Hematopoietic multipotent progenitor cell treated with erythropoietin and hydrocortisone succinate and interleukin-3 and kit ligand, for 8 days (in vitro differentiated cells): ENCODE measurements at regions not wholly inside any gene's neighbourhood (a gene's known extent, or its start where the extent isn't known, plus 50 kb on each side); places are given as distances from the start of the nearest gene placed in this dataset.
"Not testable (repeated sequence)": the region's sequence is repeated elsewhere in the genome, so short reads cannot be mapped to it uniquely, and the experiment has no call there.

Source experiments
- DNase-seq: peaks from one replicate; pipeline ENCODE4 v3.0.0-alpha.2; 2015

GRCh38 chr3:82595530-82595929 lies 834.1 kb upstream of the GBE1 start:
- no peak for DNase-seq

- DNase-seq = no peak
Observed at GRCh38 chr3:82587174-82587573, 825.7 kb upstream of the GBE1 start.

DNA sequence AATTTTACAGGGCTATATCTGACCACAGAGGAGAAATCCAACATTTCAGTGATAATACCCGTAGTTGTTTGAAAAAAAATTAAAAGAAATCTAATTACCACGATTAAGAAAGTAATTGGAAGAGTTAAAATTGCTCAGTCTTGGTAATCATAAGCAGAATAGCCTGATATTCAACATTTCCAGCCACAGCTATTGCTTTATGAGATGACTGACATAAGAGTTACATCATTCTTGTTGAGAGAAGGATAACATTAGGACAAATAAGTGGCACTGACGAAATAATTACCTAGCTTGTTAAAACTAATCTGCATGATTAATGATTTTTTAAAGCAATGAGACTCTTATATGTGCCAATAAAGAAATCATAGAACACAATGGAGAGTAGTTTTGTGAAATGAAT lies 825.0 kb upstream of the GBE1 start:
- no peak for DNase-seq

GRCh38 chr3:82586002-82586401 lies 824.6 kb upstream of the GBE1 start:
- not testable (repeated sequence) for DNase-seq

DNA sequence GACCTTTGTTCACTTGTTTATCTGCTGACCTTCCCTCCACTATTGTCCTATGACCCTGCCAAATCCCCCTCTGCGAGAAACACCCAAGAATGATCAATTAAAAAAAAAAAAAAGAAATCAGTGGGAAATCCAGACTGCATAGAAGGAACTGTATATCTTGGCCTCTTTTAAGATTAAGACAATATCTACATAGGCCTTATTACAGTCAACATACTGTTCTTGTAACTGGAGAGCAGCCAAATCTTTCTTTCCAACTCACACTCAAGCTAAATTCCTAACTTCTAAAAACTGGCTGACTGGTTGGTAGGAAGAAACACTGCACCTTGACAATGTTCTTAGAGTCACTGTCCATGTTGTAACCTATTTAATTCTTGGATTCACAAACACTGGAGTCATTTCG lies 824.1 kb upstream of the GBE1 start:
- not testable (repeated sequence) for DNase-seq

- DNase-seq = not testable (repeated sequence)
Observed at GRCh38 chr3:82584861-82585260, 823.4 kb upstream of the GBE1 start.

DNA sequence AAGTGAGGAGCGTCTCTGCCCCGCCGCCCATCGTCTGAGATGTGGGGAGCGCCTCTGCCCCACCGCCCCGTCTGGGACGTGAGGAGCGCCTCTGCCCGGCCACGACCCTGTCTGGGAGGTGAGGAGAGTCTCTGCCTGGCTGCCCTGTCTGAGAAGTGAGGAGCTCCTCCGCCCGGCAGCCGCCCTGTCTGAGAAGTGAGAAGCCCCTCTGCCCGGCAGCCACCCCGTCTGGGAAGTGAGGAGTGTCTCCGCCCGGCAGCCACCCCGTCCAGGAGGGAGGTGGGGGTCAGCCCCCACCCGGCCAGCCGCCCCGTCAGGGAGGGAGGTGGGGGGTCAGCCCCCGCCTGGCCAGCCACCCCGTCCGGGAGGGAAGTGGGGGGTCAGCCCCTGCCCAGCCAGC lies 823.0 kb upstream of the GBE1 start:
- DNase-seq = not testable (repeated sequence)

GRCh38 chr3:82581350-82581749 lies 819.9 kb upstream of the GBE1 start:
- DNase-seq = no peak

GRCh38 chr3:82572721-82573120 lies 811.3 kb upstream of the GBE1 start:
- no peak for DNase-seq

GRCh38 chr3:82568776-82569338 lies 807.4 kb upstream of the GBE1 start:
- DNase-seq = no peak

GRCh38 chr3:82567029-82567600 lies 805.7 kb upstream of the GBE1 start:
- no peak for DNase-seq

DNA sequence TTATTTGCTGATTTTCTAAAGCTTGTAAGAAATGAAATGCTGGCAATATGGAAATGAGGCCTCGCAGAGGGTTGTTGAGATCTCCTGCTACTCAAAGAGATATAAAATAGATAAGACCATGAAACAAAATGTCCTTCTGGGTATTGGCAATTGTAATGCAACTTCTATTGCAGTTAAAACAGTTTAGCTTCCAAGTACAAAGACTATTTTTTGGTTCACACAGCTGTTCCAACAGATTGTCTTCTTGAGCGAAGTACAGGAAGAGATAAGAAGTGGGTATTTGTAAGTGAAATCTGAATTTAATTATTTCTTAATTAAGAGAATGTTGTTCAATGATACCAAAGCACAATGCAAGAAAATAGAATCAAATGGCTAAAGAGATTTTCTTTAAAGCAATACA lies 801.5 kb upstream of the GBE1 start:
- DNase-seq = no peak

- no peak for DNase-seq
Observed at GRCh38 chr3:82561784-82562183, 800.3 kb upstream of the GBE1 start.

DNA sequence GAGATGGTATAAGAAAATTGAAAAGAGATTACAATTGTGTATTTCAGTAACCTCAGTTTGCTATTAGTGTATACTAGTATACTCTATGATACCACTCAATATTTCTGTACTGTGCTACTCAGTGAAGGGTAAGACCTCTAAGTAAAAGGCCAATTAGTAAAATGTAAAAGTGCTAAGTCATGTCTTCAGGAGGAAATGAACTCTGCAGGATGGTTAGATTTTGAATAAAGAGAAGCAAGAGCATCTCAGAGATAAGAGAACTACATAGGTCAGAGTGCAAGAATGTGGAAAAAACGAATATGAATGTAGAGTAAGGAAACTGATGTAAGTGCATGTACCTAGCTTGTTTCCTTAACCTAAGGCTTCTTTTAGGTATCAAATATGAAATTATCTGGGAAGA lies 796.6 kb upstream of the GBE1 start:
- DNase-seq = no peak

GRCh38 chr3:82556113-82556512 lies 794.7 kb upstream of the GBE1 start:
- no peak for DNase-seq

DNA sequence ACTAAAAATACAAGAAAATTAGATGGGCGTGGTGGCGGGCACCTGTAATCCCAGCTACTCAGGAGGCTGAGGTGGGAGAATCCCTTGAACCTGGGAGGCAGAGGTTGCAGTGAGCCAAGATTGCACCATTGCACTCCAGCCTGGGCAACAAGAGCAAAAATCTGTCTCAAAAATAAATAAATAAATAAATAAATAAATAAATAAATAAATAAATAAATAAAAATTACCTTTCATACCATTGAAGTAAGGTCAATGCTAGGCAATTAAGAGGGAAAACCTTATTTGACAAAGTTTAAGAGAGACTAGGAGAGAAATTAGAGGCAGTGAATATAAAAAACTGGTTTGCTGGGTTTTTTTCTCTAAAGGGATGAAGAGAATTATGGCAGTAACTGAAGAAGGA lies 781.1 kb upstream of the GBE1 start:
- DNase-seq = not testable (repeated sequence)

DNA sequence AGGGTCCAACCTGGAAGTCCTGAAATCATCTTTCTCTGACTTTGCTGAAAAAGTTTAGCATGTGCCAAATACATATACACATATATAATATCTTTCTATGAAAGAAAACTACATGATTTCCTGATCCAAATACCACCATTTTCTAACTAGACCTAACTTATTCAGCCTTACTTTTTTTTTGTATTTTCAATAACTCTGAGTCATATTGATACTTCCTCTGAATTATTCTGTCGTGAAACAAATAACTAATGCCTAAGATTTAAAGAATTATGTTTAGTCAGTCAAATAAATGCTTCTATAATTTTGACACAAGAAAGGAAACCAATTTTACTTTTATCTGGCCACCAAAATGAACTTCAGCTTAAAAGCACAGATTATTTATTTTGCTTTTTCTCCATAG lies 760.2 kb upstream of the GBE1 start:
- no peak for DNase-seq

GRCh38 chr3:82520846-82521245 lies 759.4 kb upstream of the GBE1 start:
- no peak for DNase-seq

DNA sequence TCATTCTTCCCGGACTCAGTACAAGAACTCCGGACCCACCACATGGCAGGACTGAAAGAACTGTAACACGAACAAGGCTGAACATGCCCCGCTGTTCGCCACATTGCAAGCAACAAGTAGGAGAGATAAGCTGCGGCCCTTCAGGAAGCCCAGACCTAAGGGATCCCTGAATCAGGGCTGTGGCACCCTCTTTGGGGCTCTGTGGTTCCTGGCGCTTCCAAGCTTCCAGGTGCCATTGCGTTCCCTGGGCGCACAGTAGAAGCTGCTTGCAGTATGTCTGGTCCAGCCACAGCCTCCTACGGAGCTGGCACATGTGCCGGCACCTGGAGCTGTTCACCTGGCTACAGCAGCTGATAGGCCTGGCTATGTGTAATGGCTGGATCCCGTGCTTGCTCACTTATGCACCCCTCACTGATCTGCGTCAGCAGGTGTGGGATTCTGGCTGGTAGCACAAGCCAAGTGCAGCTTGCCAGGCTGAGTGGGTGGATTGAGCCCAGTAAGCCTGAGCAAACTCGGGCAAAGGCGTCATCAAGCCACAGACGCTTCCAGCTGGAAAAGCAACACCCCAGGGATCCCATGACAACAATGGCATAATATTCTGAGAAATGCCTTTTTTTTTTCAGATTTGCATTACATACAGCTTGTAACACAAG lies 748.6 kb upstream of the GBE1 start:
- no peak for DNase-seq

- no peak for DNase-seq
Observed at GRCh38 chr3:82509106-82509842, 747.8 kb upstream of the GBE1 start.

DNA sequence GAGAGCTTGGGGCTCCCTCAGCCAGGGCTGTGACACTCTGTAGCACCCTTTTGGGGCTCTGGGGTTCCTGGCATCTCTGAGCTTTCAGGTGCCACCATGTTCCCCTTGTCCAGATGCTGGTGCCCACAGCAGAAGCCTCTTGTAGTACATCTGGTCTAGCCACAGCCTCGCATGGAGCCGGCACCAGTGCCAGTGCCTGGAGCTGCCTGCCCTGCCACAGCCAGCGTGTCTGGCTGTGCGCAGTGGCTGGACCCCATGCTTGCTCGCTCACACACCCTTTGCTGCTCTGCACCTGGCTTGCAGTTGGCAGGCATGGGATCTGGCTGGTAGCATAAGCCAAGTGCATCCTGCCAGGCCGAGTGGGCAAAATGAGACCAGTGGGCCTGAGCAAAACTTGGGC lies 744.8 kb upstream of the GBE1 start:
- no peak for DNase-seq

DNA sequence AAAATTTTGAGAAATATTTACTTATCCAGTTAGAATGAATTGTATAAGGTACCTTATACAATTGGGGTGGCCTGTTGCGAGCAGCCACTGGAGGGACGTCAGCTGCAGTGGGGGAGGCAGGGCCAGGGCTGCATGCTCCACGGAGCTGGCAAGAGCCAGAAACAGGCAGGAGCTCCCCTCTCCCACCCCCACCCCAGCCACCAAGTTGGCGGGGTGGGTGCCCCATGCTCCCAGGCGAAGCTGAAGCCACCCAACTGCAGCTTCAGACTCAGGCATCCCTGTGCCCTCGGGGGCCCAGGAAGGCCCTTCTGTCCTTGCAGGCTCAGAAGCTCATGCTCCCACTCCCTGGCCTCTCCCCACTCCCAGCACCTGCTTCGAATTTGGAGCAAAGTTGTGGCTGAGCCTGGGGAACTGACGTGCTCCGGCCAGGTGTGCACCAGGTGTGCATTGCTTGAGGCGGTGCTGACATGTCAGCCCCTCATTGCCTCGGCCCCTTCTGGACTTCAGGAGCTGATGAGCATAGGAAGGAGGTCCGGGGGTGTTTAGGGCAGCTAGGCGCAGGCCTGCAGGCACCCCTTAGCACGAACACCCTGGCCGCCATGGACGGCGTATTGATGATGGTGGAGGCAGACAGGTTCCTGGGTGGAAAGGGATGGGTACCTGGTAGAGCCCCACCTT lies 743.8 kb upstream of the GBE1 start:
- no peak for DNase-seq

DNA sequence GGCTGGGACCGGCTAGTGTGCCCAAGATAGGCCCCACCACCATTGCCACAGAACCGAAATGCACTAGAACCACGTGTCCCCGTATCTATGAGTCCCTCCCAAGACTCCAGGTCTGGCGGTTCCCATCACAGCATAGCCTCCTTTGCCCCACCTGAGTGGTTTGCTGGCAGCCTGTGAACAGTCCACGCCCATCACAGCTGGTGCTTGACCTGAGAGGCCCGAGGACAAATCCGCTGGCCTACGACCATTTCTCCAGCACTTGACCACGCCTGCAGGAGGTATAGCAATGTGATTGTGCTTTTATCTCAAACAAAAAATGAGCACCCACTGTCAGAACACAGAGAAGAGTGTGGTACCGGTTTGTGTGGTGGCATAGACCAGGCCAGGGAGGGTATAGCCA lies 736.7 kb upstream of the GBE1 start:
- no peak for DNase-seq
